ENCODE measurements at regions not wholly inside any gene's neighbourhood (a gene's known extent, or its start where the extent isn't known, plus 50 kb on each side); places are given as distances from the start of the nearest gene placed in this dataset.

DNA sequence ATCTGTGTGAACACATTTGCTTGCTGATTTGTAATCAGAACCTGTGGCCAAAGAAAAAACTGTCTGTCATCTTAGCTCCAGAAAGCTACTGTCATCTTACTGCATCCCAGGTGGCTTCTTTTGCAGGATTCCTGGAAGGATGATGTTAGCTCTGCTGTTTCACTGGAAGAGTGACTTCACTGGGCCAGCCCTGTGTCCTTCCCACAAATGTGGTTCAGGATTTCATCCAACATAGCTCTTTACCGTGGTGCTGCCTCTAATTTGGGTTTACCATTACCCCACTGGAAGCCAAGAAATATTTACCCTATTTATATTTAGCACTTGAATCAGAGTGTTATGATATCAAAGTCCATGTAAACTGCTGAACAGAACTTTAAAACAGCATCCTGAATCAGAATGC lies 501.0 kb downstream of the GADD45G start:
- Mint-ChIP-seq H3K4me3 (no peak overlapping the region), H3K27ac (no peak overlapping the region), H3K27me3 (ENCODE audit: low read depth) (peaks cover 16% of the 10 kb centered on the region), H3K4me1 (ENCODE audit: low read depth) (peaks cover 20% of the 10 kb centered on the region), H3K36me3 (ENCODE audit: low read depth) (no peaks in the 10 kb centered on the region), H3K9me3 (ENCODE audit: insufficient read depth) (no peaks in the 10 kb centered on the region)
- ATAC-seq: no peak
- ChIA-PET CTCF (interaction anchor here (0.7 to 3.3 kb wide), 4 partner anchors 503 to 514 kb away, joined by 3 to 31 read pairs (median 10); no protein-coding TSS in a partner anchor), POLR2A (interaction anchor here (0.5 kb wide), 1 partner anchor 1185 kb away, joined by 3 read pairs; no protein-coding TSS in a partner anchor)
- DNase-seq: no peak

DNA sequence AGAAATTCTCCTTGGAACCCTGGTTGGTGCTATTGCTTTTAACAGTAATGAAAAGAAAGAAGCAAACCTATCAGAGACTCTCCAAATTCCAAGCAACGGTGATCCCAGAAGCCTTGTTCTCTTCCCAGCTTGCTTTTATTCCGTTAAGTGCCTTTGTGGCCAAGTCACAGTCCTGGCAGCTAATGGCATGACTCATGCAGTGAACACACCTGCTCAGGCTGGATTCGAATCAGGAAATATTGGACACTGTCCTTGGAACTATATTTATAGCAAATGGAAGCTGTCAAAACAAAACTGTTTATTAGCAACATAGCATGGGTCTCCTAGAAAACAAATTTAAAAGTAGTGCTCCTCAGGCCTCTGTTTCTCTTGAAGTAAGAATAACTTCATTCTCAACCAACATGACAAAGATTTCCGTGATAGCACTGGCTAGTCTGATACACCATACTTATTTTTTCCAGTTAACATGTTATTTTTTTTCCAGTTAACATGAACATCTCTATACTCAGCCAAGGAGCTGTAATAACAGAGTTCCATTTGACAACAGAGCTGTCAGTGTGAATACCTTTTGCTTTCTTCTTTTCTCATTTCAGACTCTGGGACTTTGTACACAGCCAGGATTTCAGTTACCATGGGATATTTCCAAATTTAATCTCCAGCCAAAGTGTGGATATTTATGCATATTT lies 502.4 kb downstream of the GADD45G start:
- Mint-ChIP-seq H3K36me3 (ENCODE audit: low read depth) (no peaks in the 10 kb centered on the region), H3K4me1 (ENCODE audit: low read depth) (peaks cover 15% of the 10 kb centered on the region), H3K9me3 (ENCODE audit: insufficient read depth) (no peaks in the 10 kb centered on the region), H3K27me3 (ENCODE audit: low read depth) (peaks cover 17% of the 10 kb centered on the region), H3K27ac (no peak overlapping the region), H3K4me3 (no peak overlapping the region)
- ATAC-seq: no peak
- ChIA-PET POLR2A (interaction anchor here (0.6 kb wide), 1 partner anchor 623 kb away, joined by 3 read pairs; no protein-coding TSS in a partner anchor), CTCF (interaction anchor here (0.8 to 3.3 kb wide), 3 partner anchors 504 to 509 kb away, joined by 3 to 31 read pairs (median 17); no protein-coding TSS in a partner anchor)
- no peak for DNase-seq

DNA sequence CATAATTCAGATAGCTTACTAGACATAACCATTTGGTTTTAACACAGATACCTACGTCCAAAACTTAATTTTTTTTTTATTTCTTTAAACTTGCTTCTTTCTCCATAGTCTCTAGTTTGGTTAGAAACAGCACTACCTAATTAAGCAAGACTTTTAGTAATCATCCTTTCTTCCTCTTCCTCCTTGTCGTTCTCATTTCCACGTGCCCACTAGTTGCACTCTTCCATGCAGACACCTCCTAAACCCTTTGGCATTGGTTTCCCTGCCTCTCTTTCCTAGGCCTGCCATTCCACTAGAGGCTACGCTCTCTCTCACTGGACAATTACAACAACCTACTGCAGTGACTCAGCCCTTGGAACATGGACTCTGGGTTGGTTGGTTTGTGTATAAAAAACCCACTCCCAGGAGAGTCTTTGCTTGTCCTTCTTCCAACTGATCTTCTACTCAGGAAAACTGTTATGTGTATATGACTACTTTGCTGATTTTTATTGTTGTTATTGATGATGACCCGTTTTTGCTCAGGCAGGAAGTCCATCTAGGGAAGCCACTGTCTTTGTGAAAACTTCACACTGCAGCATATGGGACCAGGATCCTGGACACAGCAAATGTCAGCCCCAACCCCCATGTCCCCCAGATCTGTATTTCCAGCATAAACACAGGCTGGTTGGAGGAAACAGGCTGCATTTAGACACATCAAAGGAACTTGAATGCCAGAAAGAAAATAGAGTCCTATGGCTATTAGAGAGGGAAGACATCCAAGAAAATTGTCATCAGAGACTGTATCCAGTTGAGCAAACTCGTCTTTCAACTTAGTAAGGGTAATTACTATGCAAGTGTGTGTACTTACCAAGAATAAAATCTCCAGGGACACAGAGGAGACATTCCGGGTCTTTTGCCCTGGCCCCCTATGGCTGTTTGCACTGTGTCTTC lies 503.2 kb downstream of the GADD45G start:
- Mint-ChIP-seq H3K9me3 (ENCODE audit: insufficient read depth) (no peaks in the 10 kb centered on the region), H3K4me3 (no peak overlapping the region), H3K4me1 (ENCODE audit: low read depth) (peaks cover 9% of the 10 kb centered on the region), H3K27me3 (ENCODE audit: low read depth) (peaks cover 21% of the 10 kb centered on the region), H3K36me3 (ENCODE audit: low read depth) (no peaks in the 10 kb centered on the region), H3K27ac (no peak overlapping the region)
- ATAC-seq (no peak), DNase-seq (no peak)
- CTCF ChIA-PET: interaction anchor here (0.8 to 3.3 kb wide), 2 partner anchors 505 to 510 kb away, joined by 3 to 31 read pairs; no protein-coding TSS in a partner anchor
- POLR2A ChIA-PET: no interaction called here

GRCh38 chr9:90112788-90113187 lies 508.0 kb downstream of the GADD45G start:
- Mint-ChIP-seq H3K9me3 (ENCODE audit: insufficient read depth) (no peaks in the 10 kb centered on the region), H3K4me1 (ENCODE audit: low read depth) (no peaks in the 10 kb centered on the region), H3K27me3 (ENCODE audit: low read depth) (peaks cover 28% of the 10 kb centered on the region), H3K27ac (no peak overlapping the region), H3K4me3 (no peak overlapping the region), H3K36me3 (ENCODE audit: low read depth) (no peaks in the 10 kb centered on the region)
- no peak for ATAC-seq
- no peak for DNase-seq
- POLR2A ChIA-PET: no interaction called here
- CTCF ChIA-PET: interaction anchor here (1.6 kb wide), 1 partner anchor 510 kb away, joined by 8 read pairs; no protein-coding TSS in a partner anchor

- no peak for ATAC-seq
- no peaks in the 10 kb centered on the region for H3K4me1 Mint-ChIP-seq (ENCODE audit: low read depth)
- POLR2A ChIA-PET: no interaction called here
- no peaks in the 10 kb centered on the region for H3K9me3 Mint-ChIP-seq (ENCODE audit: insufficient read depth)
- DNase-seq: no peak
- H3K36me3 Mint-ChIP-seq (ENCODE audit: low read depth): no peaks in the 10 kb centered on the region
- CTCF ChIA-PET: no interaction called here
- H3K27ac Mint-ChIP-seq: no peak overlapping the region
- peaks cover 34% of the 10 kb centered on the region for H3K27me3 Mint-ChIP-seq (ENCODE audit: low read depth)
- H3K4me3 Mint-ChIP-seq: no peak overlapping the region
Measured at GRCh38 chr9:90114641-90115425, 510.0 kb downstream of the GADD45G start.

- Mint-ChIP-seq H3K27ac (no peak overlapping the region), H3K36me3 (ENCODE audit: low read depth) (no peaks in the 10 kb centered on the region), H3K4me1 (ENCODE audit: low read depth) (no peaks in the 10 kb centered on the region), H3K4me3 (no peak overlapping the region), H3K9me3 (ENCODE audit: insufficient read depth) (no peaks in the 10 kb centered on the region), H3K27me3 (ENCODE audit: low read depth) (peaks cover 28% of the 10 kb centered on the region)
- ATAC-seq (no peak), DNase-seq (no peak)
- CTCF ChIA-PET: interaction anchor here (1.0 kb wide), 1 partner anchor 524 kb away, joined by 3 read pairs; no protein-coding TSS in a partner anchor
- POLR2A ChIA-PET: no interaction called here
Measured at GRCh38 chr9:90121762-90122161, 517.0 kb downstream of the GADD45G start.

DNA sequence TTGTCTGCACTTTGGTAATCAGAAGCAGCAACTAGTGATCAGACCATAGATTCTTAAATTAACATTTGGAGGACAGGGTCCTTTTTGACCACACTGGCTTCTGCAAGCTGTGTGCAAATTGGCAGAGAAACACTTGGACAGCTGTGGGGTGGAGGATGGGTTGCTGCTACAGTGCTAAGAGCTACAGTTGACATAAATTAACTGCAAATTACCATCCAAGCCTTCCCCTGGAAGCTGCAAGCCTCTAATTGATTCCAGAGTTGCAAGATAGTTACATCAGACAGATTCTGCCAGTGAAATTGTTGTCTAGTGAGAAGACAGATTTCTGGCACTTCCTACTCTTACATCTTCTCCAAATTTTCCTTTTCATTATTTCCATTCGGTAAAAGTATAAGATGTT lies 517.7 kb downstream of the DIRAS2 start:
- ChIA-PET CTCF (interaction anchor here (1.7 kb wide), 1 partner anchor 527 kb away, joined by 7 read pairs; no protein-coding TSS in a partner anchor), POLR2A (no interaction called here)
- Mint-ChIP-seq H3K27ac (no peak overlapping the region), H3K36me3 (ENCODE audit: low read depth) (no peaks in the 10 kb centered on the region), H3K4me3 (no peak overlapping the region), H3K9me3 (ENCODE audit: insufficient read depth) (no peaks in the 10 kb centered on the region), H3K27me3 (ENCODE audit: low read depth) (peaks cover 16% of the 10 kb centered on the region), H3K4me1 (ENCODE audit: low read depth) (no peaks in the 10 kb centered on the region)
- ATAC-seq: no peak
- DNase-seq: no peak

GRCh38 chr9:90127923-90128322 lies 514.7 kb downstream of the DIRAS2 start:
- no peak for ATAC-seq
- CTCF ChIA-PET: no interaction called here
- Mint-ChIP-seq H3K4me1 (ENCODE audit: low read depth) (no peaks in the 10 kb centered on the region), H3K36me3 (ENCODE audit: low read depth) (no peaks in the 10 kb centered on the region), H3K4me3 (no peak overlapping the region), H3K27me3 (ENCODE audit: low read depth) (peaks cover 15% of the 10 kb centered on the region), H3K9me3 (ENCODE audit: insufficient read depth) (no peaks in the 10 kb centered on the region), H3K27ac (no peak overlapping the region)
- POLR2A ChIA-PET: no interaction called here
- no peak for DNase-seq

GRCh38 chr9:90128587-90129190 lies 513.9 kb downstream of the DIRAS2 start:
- ATAC-seq: no peak
- Mint-ChIP-seq H3K27ac (no peak overlapping the region), H3K4me3 (no peak overlapping the region), H3K36me3 (ENCODE audit: low read depth) (no peaks in the 10 kb centered on the region), H3K4me1 (ENCODE audit: low read depth) (no peaks in the 10 kb centered on the region), H3K27me3 (ENCODE audit: low read depth) (peaks cover 15% of the 10 kb centered on the region), H3K9me3 (ENCODE audit: insufficient read depth) (no peaks in the 10 kb centered on the region)
- ChIA-PET CTCF (no interaction called here), POLR2A (no interaction called here)
- no peak for DNase-seq

DNA sequence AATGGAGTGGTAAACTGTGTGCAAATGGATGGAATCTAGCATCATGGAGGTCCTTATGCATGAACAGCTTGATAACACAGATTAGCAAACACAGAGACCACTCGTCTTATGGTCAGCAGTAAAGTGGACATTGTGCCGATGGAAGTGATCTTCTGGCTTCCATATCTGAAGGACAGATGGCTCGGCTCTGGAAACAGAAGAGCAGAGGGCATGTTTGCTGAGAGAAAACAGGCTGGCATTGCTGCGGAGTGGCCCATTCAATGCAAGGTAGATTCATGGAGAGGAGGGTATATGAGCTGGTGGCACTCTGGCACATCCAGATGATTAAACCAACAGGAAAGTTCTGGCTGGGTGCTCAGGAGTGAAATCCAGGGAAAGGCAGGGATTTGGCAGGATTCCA lies 513.2 kb downstream of the DIRAS2 start:
- peaks cover 15% of the 10 kb centered on the region for H3K27me3 Mint-ChIP-seq (ENCODE audit: low read depth)
- H3K4me3 Mint-ChIP-seq: no peak overlapping the region
- ATAC-seq (no peak), DNase-seq (no peak)
- CTCF ChIA-PET: no interaction called here
- POLR2A ChIA-PET: no interaction called here
- no peaks in the 10 kb centered on the region for H3K4me1 Mint-ChIP-seq (ENCODE audit: low read depth)
- H3K36me3 Mint-ChIP-seq (ENCODE audit: low read depth): no peaks in the 10 kb centered on the region
- no peaks in the 10 kb centered on the region for H3K9me3 Mint-ChIP-seq (ENCODE audit: insufficient read depth)
- H3K27ac Mint-ChIP-seq: no peak overlapping the region

- Mint-ChIP-seq H3K36me3 (ENCODE audit: low read depth) (no peaks in the 10 kb centered on the region), H3K27me3 (ENCODE audit: low read depth) (peaks cover 4% of the 10 kb centered on the region), H3K4me1 (ENCODE audit: low read depth) (no peaks in the 10 kb centered on the region), H3K9me3 (ENCODE audit: insufficient read depth) (no peaks in the 10 kb centered on the region), H3K27ac (no peak overlapping the region), H3K4me3 (no peak overlapping the region)
- ATAC-seq: no peak
- DNase-seq: no peak
- POLR2A ChIA-PET: no interaction called here
- CTCF ChIA-PET: interaction anchor here (1.0 to 2.2 kb wide), 2 partner anchors 9 to 533 kb away, joined by 3 to 5 read pairs; no protein-coding TSS in a partner anchor
Measured at GRCh38 chr9:90131568-90131967, 511.1 kb downstream of the DIRAS2 start.

Data from activated CD8-positive, alpha-beta T cell treated with anti-CD3 and anti-CD28 coated beads, Interleukin-2, amount 10 ng/mL, durations not matched to agents 7 days and 5 days (primary cell).